ENCODE measurements at regions not wholly inside any gene's neighbourhood (a gene's known extent, or its start where the extent isn't known, plus 50 kb on each side); places are given as distances from the start of the nearest gene placed in this dataset.

GRCh38 chr4:124203613-124204238, 508.8 kb downstream of the ANKRD50 start:
- Histone ChIP-seq H3K4me1 (ENCODE audit: control insufficient read depth, insufficient read depth, low read length, poor library complexity, severe bottlenecking) (no peaks in the 10 kb centered on the region), H3K4me3 (ENCODE audit: insufficient read depth, low read depth, low read length, poor library complexity, severe bottlenecking) (no peak overlapping the region), H3K36me3 (ENCODE audit: control insufficient read depth, insufficient read depth, low read length) (no peaks in the 10 kb centered on the region), H3K27ac (ENCODE audit: insufficient read depth, low read length, poor library complexity, severe bottlenecking) (no peak overlapping the region), H3K27me3 (replicated peaks; ENCODE audit: control insufficient read depth, insufficient read depth, low read length, poor library complexity, severe bottlenecking) (no peaks in the 10 kb centered on the region), H3K9me3 (ENCODE audit: control insufficient read depth, low read length) (no peaks in the 10 kb centered on the region)
- no peak for DNase-seq

GRCh38 chr4:124206779-124207605, 505.5 kb downstream of the ANKRD50 start:
- DNase-seq: no peak
- no peaks in the 10 kb centered on the region for H3K4me1 ChIP-seq (ENCODE audit: control insufficient read depth, insufficient read depth, low read length, poor library complexity, severe bottlenecking)
- no peaks in the 10 kb centered on the region for H3K9me3 ChIP-seq (ENCODE audit: control insufficient read depth, low read length)
- H3K27ac ChIP-seq (ENCODE audit: insufficient read depth, low read length, poor library complexity, severe bottlenecking): no peak overlapping the region
- H3K36me3 ChIP-seq (ENCODE audit: control insufficient read depth, insufficient read depth, low read length): no peaks in the 10 kb centered on the region
- no peaks in the 10 kb centered on the region for H3K27me3 ChIP-seq (replicated peaks; ENCODE audit: control insufficient read depth, insufficient read depth, low read length, poor library complexity, severe bottlenecking)
- no peak overlapping the region for H3K4me3 ChIP-seq (ENCODE audit: insufficient read depth, low read depth, low read length, poor library complexity, severe bottlenecking)

GRCh38 chr4:124209211-124209610, 503.3 kb downstream of the ANKRD50 start:
- Histone ChIP-seq H3K27me3 (replicated peaks; ENCODE audit: control insufficient read depth, insufficient read depth, low read length, poor library complexity, severe bottlenecking) (no peaks in the 10 kb centered on the region), H3K4me3 (ENCODE audit: insufficient read depth, low read depth, low read length, poor library complexity, severe bottlenecking) (no peak overlapping the region), H3K27ac (ENCODE audit: insufficient read depth, low read length, poor library complexity, severe bottlenecking) (no peak overlapping the region), H3K9me3 (ENCODE audit: control insufficient read depth, low read length) (no peaks in the 10 kb centered on the region), H3K36me3 (ENCODE audit: control insufficient read depth, insufficient read depth, low read length) (no peaks in the 10 kb centered on the region), H3K4me1 (ENCODE audit: control insufficient read depth, insufficient read depth, low read length, poor library complexity, severe bottlenecking) (no peaks in the 10 kb centered on the region)
- no peak for DNase-seq

GRCh38 chr4:124209626-124210025, 502.9 kb downstream of the ANKRD50 start:
- H3K4me3 ChIP-seq (ENCODE audit: insufficient read depth, low read depth, low read length, poor library complexity, severe bottlenecking): no peak overlapping the region
- no peaks in the 10 kb centered on the region for H3K9me3 ChIP-seq (ENCODE audit: control insufficient read depth, low read length)
- no peaks in the 10 kb centered on the region for H3K27me3 ChIP-seq (replicated peaks; ENCODE audit: control insufficient read depth, insufficient read depth, low read length, poor library complexity, severe bottlenecking)
- no peaks in the 10 kb centered on the region for H3K36me3 ChIP-seq (ENCODE audit: control insufficient read depth, insufficient read depth, low read length)
- H3K27ac ChIP-seq (ENCODE audit: insufficient read depth, low read length, poor library complexity, severe bottlenecking): no peak overlapping the region
- no peaks in the 10 kb centered on the region for H3K4me1 ChIP-seq (ENCODE audit: control insufficient read depth, insufficient read depth, low read length, poor library complexity, severe bottlenecking)
- no peak for DNase-seq

GRCh38 chr4:124210746-124211145, 501.8 kb downstream of the ANKRD50 start:
- Histone ChIP-seq H3K36me3 (ENCODE audit: control insufficient read depth, insufficient read depth, low read length) (no peaks in the 10 kb centered on the region), H3K27me3 (replicated peaks; ENCODE audit: control insufficient read depth, insufficient read depth, low read length, poor library complexity, severe bottlenecking) (no peaks in the 10 kb centered on the region), H3K4me1 (ENCODE audit: control insufficient read depth, insufficient read depth, low read length, poor library complexity, severe bottlenecking) (no peaks in the 10 kb centered on the region), H3K4me3 (ENCODE audit: insufficient read depth, low read depth, low read length, poor library complexity, severe bottlenecking) (no peak overlapping the region), H3K27ac (ENCODE audit: insufficient read depth, low read length, poor library complexity, severe bottlenecking) (no peak overlapping the region), H3K9me3 (ENCODE audit: control insufficient read depth, low read length) (no peaks in the 10 kb centered on the region)
- DNase-seq: no peak

GRCh38 chr4:124212815-124213630, 499.5 kb downstream of the ANKRD50 start:
- Histone ChIP-seq H3K9me3 (ENCODE audit: control insufficient read depth, low read length) (no peaks in the 10 kb centered on the region), H3K4me1 (ENCODE audit: control insufficient read depth, insufficient read depth, low read length, poor library complexity, severe bottlenecking) (no peaks in the 10 kb centered on the region), H3K27ac (ENCODE audit: insufficient read depth, low read length, poor library complexity, severe bottlenecking) (no peak overlapping the region), H3K27me3 (replicated peaks; ENCODE audit: control insufficient read depth, insufficient read depth, low read length, poor library complexity, severe bottlenecking) (no peaks in the 10 kb centered on the region), H3K36me3 (ENCODE audit: control insufficient read depth, insufficient read depth, low read length) (no peaks in the 10 kb centered on the region), H3K4me3 (ENCODE audit: insufficient read depth, low read depth, low read length, poor library complexity, severe bottlenecking) (no peak overlapping the region)
- no peak for DNase-seq

DNA sequence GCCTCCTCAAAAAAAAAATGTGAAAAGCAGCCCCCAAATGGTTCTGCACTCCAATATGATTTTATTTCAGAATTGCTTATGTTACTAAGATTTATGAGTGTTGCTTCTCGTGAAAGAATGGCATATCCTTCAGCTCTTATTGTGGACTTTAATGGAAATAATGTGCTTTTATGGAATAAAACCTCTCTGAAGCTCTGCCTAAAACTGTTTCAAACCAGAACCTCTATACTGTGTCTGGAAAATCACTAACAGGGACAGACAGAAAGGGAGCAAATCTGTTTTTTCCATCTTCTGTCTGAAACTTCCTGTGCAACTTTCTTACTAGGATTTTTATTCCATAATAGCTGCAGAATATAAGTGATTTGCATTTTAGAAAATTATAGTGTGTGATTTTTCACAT, 493.1 kb downstream of the ANKRD50 start:
- no peak for DNase-seq
- Histone ChIP-seq H3K4me1 (ENCODE audit: control insufficient read depth, insufficient read depth, low read length, poor library complexity, severe bottlenecking) (no peaks in the 10 kb centered on the region), H3K9me3 (ENCODE audit: control insufficient read depth, low read length) (no peaks in the 10 kb centered on the region), H3K36me3 (ENCODE audit: control insufficient read depth, insufficient read depth, low read length) (no peaks in the 10 kb centered on the region), H3K4me3 (ENCODE audit: insufficient read depth, low read depth, low read length, poor library complexity, severe bottlenecking) (no peak overlapping the region), H3K27me3 (replicated peaks; ENCODE audit: control insufficient read depth, insufficient read depth, low read length, poor library complexity, severe bottlenecking) (no peaks in the 10 kb centered on the region), H3K27ac (ENCODE audit: insufficient read depth, low read length, poor library complexity, severe bottlenecking) (no peak overlapping the region)

DNA sequence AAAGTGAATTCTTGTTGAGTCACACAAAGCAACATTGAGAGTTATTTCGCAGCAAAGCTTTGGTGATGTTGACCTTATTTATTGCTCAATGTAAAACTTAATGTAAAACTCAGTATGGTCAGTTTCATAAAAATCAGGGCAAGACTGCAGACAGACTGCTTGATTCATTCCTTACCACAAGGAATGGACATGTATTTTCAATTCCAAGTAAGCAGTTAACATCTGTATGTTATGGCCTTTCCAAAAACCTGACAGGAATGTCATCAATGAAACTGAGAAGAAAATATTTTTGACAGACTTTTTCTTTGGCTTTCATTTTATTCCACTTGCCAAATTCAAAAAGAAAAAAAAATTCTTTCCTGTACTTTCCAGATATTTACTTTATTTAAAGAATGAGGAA, 488.3 kb downstream of the ANKRD50 start:
- Histone ChIP-seq H3K9me3 (ENCODE audit: control insufficient read depth, low read length) (no peaks in the 10 kb centered on the region), H3K4me1 (ENCODE audit: control insufficient read depth, insufficient read depth, low read length, poor library complexity, severe bottlenecking) (no peaks in the 10 kb centered on the region), H3K36me3 (ENCODE audit: control insufficient read depth, insufficient read depth, low read length) (no peaks in the 10 kb centered on the region), H3K27me3 (replicated peaks; ENCODE audit: control insufficient read depth, insufficient read depth, low read length, poor library complexity, severe bottlenecking) (no peaks in the 10 kb centered on the region), H3K27ac (ENCODE audit: insufficient read depth, low read length, poor library complexity, severe bottlenecking) (no peak overlapping the region), H3K4me3 (ENCODE audit: insufficient read depth, low read depth, low read length, poor library complexity, severe bottlenecking) (no peak overlapping the region)
- no peak for DNase-seq

DNA sequence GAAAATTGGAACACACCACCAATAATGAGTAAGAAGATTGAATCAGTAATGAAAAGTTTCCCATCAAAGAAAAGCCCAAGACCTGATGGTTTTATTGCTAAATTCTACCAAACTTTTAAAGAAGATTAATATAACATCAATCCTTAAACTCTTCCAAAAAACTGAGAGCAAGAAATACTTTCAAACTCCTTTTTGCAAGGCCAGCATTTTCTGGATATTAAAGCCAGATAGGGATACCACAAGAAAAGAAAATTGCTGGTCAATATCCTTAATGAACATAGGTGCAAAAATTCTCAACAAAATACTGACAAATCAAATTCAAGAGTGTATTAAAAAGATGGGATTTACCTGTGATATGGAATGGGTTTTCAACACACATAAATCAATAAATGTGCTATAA, 484.6 kb downstream of the ANKRD50 start:
- H3K36me3 ChIP-seq (ENCODE audit: control insufficient read depth, insufficient read depth, low read length): no peaks in the 10 kb centered on the region
- no peak for DNase-seq
- H3K27ac ChIP-seq (ENCODE audit: insufficient read depth, low read length, poor library complexity, severe bottlenecking): no peak overlapping the region
- H3K9me3 ChIP-seq (ENCODE audit: control insufficient read depth, low read length): no peaks in the 10 kb centered on the region
- no peaks in the 10 kb centered on the region for H3K27me3 ChIP-seq (replicated peaks; ENCODE audit: control insufficient read depth, insufficient read depth, low read length, poor library complexity, severe bottlenecking)
- H3K4me3 ChIP-seq (ENCODE audit: insufficient read depth, low read depth, low read length, poor library complexity, severe bottlenecking): no peak overlapping the region
- H3K4me1 ChIP-seq (ENCODE audit: control insufficient read depth, insufficient read depth, low read length, poor library complexity, severe bottlenecking): no peaks in the 10 kb centered on the region

- Histone ChIP-seq H3K27ac (ENCODE audit: insufficient read depth, low read length, poor library complexity, severe bottlenecking) (no peak overlapping the region), H3K36me3 (ENCODE audit: control insufficient read depth, insufficient read depth, low read length) (no peaks in the 10 kb centered on the region), H3K9me3 (ENCODE audit: control insufficient read depth, low read length) (no peaks in the 10 kb centered on the region), H3K4me1 (ENCODE audit: control insufficient read depth, insufficient read depth, low read length, poor library complexity, severe bottlenecking) (no peaks in the 10 kb centered on the region), H3K27me3 (replicated peaks; ENCODE audit: control insufficient read depth, insufficient read depth, low read length, poor library complexity, severe bottlenecking) (no peaks in the 10 kb centered on the region), H3K4me3 (ENCODE audit: insufficient read depth, low read depth, low read length, poor library complexity, severe bottlenecking) (no peak overlapping the region)
- DNase-seq: no peak
Observed at GRCh38 chr4:124230268-124230667, 482.3 kb downstream of the ANKRD50 start.

Data from effector memory CD4-positive, alpha-beta T cell (primary cell).